ENCODE measurements at regions not wholly inside any gene's neighbourhood (a gene's known extent, or its start where the extent isn't known, plus 50 kb on each side); places are given as distances from the start of the nearest gene placed in this dataset.

DNA sequence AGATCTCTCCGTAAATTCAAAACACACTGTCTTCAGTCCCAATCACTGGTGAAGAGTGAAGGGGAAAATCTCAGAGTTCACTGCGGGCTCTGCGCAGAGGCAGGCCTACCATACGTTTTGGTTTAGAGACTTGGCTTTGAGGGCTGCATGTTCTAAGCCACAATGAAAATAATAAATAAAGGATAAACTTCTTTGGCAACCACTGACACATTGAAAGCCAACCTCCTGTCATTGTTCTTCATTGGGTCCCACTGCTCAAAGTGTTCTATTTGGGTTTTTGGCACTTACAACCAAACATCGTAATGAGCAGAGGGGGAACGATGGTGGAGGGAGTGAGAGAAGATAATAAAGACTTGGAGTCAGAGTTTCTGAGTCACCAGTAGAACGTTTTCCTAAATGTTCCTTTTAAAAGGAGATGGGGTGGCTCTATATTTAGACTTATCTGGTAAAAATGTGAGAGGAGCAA, 472.9 kb downstream of the SOX6 start:
- DNase-seq: no peak
- Histone ChIP-seq H2BK5ac (ENCODE audit: insufficient read length, low read length) (no peak overlapping the region), H4K5ac (ENCODE audit: insufficient read length, low read depth, low read length) (no peak overlapping the region), H2BK120ac (ENCODE audit: low read depth, low read length, poor library complexity, severe bottlenecking) (no peak overlapping the region), H2AFZ (ENCODE audit: low read length) (no peak overlapping the region), H3K4me2 (ENCODE audit: insufficient read depth, insufficient read length, low read length) (no peak overlapping the region), H3K23me2 (ENCODE audit: insufficient read length, low read depth, low read length, poor library complexity, severe bottlenecking) (no peaks in the 10 kb centered on the region), H2BK12ac (ENCODE audit: insufficient read length, low read depth, low read length) (no peak overlapping the region), H2BK20ac (ENCODE audit: low read depth, low read length, poor library complexity, severe bottlenecking) (no peak overlapping the region), H3K14ac (ENCODE audit: insufficient read depth, low read length) (no peak overlapping the region), H3T11ph (ENCODE audit: low read length) (no peak overlapping the region), H4K20me1 (ENCODE audit: control insufficient read depth, insufficient read depth, insufficient read length) (no peaks in the 10 kb centered on the region), H3K79me1 (ENCODE audit: insufficient read depth, low read depth, low read length, poor library complexity, severe bottlenecking) (no peaks in the 10 kb centered on the region), H3K23ac (ENCODE audit: insufficient read length, low read depth, low read length) (no peak overlapping the region), H2BK15ac (ENCODE audit: low read depth, low read length) (no peak overlapping the region), H3K9me3 (ENCODE audit: control insufficient read depth, low read depth, low read length) (no peaks in the 10 kb centered on the region), H3K9ac (ENCODE audit: extremely low read depth, insufficient read length, low read length) (no peak overlapping the region), H3K18ac (ENCODE audit: insufficient read length, low read depth, low read length) (no peak overlapping the region), H3K4me1 (ENCODE audit: insufficient read depth, low read length) (no peaks in the 10 kb centered on the region), H4K91ac (ENCODE audit: insufficient read length, low read depth, low read length) (no peak overlapping the region), H2AK5ac (ENCODE audit: insufficient read length, low read length) (no peak overlapping the region), H4K8ac (replicated peaks; ENCODE audit: insufficient read length, low read depth, low read length) (no peak overlapping the region), H3K56ac (ENCODE audit: insufficient read length, low read depth, low read length) (no peak overlapping the region), H3K27ac (ENCODE audit: insufficient read length, low read depth, low read length) (no peak overlapping the region), H3K27me3 (ENCODE audit: insufficient read depth, low read length) (no peaks in the 10 kb centered on the region), H3K4ac (ENCODE audit: low read depth, low read length) (no peak overlapping the region), H3K79me2 (ENCODE audit: insufficient read depth, low read length) (no peaks in the 10 kb centered on the region)
- H3K27ac Mint-ChIP-seq: peak overlapping the region in 1 of 3 experiments; percentile 61; a peak in 1 of 7 replicates
- no CpG with 5 or more reads among the region's 7 CpGs for WGBS (ENCODE audit: extremely low coverage, insufficient read length, low lambda C conversion rate)
- TF ChIP-seq, protein P1, sequence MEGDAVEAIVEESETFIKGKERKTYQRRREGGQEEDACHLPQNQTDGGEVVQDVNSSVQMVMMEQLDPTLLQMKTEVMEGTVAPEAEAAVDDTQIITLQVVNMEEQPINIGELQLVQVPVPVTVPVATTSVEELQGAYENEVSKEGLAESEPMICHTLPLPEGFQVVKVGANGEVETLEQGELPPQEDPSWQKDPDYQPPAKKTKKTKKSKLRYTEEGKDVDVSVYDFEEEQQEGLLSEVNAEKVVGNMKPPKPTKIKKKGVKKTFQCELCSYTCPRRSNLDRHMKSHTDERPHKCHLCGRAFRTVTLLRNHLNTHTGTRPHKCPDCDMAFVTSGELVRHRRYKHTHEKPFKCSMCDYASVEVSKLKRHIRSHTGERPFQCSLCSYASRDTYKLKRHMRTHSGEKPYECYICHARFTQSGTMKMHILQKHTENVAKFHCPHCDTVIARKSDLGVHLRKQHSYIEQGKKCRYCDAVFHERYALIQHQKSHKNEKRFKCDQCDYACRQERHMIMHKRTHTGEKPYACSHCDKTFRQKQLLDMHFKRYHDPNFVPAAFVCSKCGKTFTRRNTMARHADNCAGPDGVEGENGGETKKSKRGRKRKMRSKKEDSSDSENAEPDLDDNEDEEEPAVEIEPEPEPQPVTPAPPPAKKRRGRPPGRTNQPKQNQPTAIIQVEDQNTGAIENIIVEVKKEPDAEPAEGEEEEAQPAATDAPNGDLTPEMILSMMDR (conservative IDR thresholded peaks at IDR 0.05): no peak
- no peaks in the 10 kb centered on the region for H3K36me3 Mint-ChIP-seq (ENCODE audit: insufficient read depth in 1 of 3, low read depth in 3 of 3)
- H3K9me3 Mint-ChIP-seq: no peaks in the 10 kb centered on the region; a peak in 1 of 5 replicates
- H3K4me3 Mint-ChIP-seq: no peak overlapping the region
- peaks cover 11% of the 10 kb centered on the region for H3K27me3 Mint-ChIP-seq (ENCODE audit: low read depth)
- peaks cover 6% of the 10 kb centered on the region in 2 experiments; a peak in 3 of 4 replicates for H3K4me1 Mint-ChIP-seq

All from H9 (cell line).